CD4-positive, alpha-beta T cell (primary cell): ENCODE measurements at regions not wholly inside any gene's neighbourhood (a gene's known extent, or its start where the extent isn't known, plus 50 kb on each side); places are given as distances from the start of the nearest gene placed in this dataset.

ENCODE experiments used
- ATAC-seq: fragments of 200-7000 bp; cut with Tn5 transposase; one replicate; pipeline ENCODE4 v1.10.0; 2022; ENCODE audit warnings: mild to moderate bottlenecking; ENCODE audit not compliant: poor library complexity
- CTCF ChIA-PET: fragments of 350-600 bp; sonication (Branson Sonifier 250); formaldehyde crosslinking; loops from one replicate; lab custom pipeline; 2021; ENCODE audit warnings: antibody characterized with exemption, inconsistent platforms; lab: Charles Lee
- POLR2A ChIA-PET: fragments of 350-600 bp; sonication (Branson Sonifier 250); formaldehyde crosslinking; loops from one replicate; lab custom pipeline; 2021; ENCODE audit warnings: antibody characterized with exemption, inconsistent platforms; lab: Charles Lee
- DNase-seq, 14 experiments: peaks; one replicate each; pipeline ENCODE4 v3.0.0-alpha.2; 2013 to 2020; ENCODE audit warnings: mixed read lengths in 2 of 14
- H3K27ac ChIP-seq, 2 donors: one replicate each; pipeline versions ENCODE4 v1.5.1 to v1.7.0; 2013; ENCODE audit warnings: low read length in 2 of 2, low read depth in 1 of 2, mild to moderate bottlenecking in 1 of 2
- H3K27me3 ChIP-seq, 2 experiments: 1 replicate in 1 of 2; 2 replicates in 1 of 2; pipeline versions ENCODE4 v1.6.1 to v1.7.0; 2013; ENCODE audit warnings: low read length in 2 of 2, control low read depth in 1 of 2, mild to moderate bottlenecking in 1 of 2, moderate library complexity in 1 of 2; ENCODE audit not compliant: insufficient read depth in 2 of 2, control insufficient read depth in 1 of 2
- H3K36me3 ChIP-seq: one replicate; pipeline ENCODE4 v1.6.1; 2013; ENCODE audit warnings: low read length, control low read depth; ENCODE audit not compliant: insufficient read depth
- H3K4me1 ChIP-seq: one replicate; pipeline ENCODE4 v1.6.1; 2013; ENCODE audit warnings: low read length, control low read depth; ENCODE audit not compliant: insufficient read depth
- H3K4me3 ChIP-seq: one replicate; pipeline ENCODE4 v1.5.1; 2013; ENCODE audit warnings: mild to moderate bottlenecking, low read length, moderate library complexity
- H3K9me3 ChIP-seq, 2 experiments: 1 replicate in 1 of 2; 2 replicates in 1 of 2; pipeline versions ENCODE4 v1.6.1 to v1.7.0; 2013; ENCODE audit warnings: low read length in 2 of 2, mild to moderate bottlenecking in 2 of 2, control low read depth in 1 of 2, moderate library complexity in 1 of 2; ENCODE audit not compliant: control insufficient read depth in 1 of 2, insufficient read depth in 1 of 2
- H3K27ac Mint-ChIP-seq: one replicate; pipeline ENCODE4 v1.8.0; 2020; ENCODE audit warnings: mixed read lengths
- H3K27me3 Mint-ChIP-seq: one replicate; pipeline ENCODE4 v1.8.0; 2021; ENCODE audit warnings: mixed read lengths
- H3K36me3 Mint-ChIP-seq: one replicate; pipeline ENCODE4 v1.8.0; 2021; ENCODE audit warnings: low read depth, mixed read lengths
- H3K4me1 Mint-ChIP-seq: one replicate; pipeline ENCODE4 v1.8.0; 2021; ENCODE audit warnings: low read depth, mixed read lengths
- H3K4me3 Mint-ChIP-seq: one replicate; pipeline ENCODE4 v1.8.0; 2020; ENCODE audit warnings: mild to moderate bottlenecking, mixed read lengths
- H3K9me3 Mint-ChIP-seq: one replicate; pipeline ENCODE4 v1.8.0; 2020; ENCODE audit warnings: mixed read lengths
- CTCF ChIP-seq: fragments of 200-600 bp; IDR thresholded peaks from one replicate; pipeline ENCODE4 v1.8.0; 2022; ENCODE audit warnings: antibody characterized with exemption, mild to moderate bottlenecking
- intact Hi-C, 2 experiments: fragments of 100-400 bp; cut with DNase I in 1 of 2; cut with micrococcal nuclease in 1 of 2; formaldehyde crosslinking; loops; one replicate each; pipeline versions ENCODE4 v1.15.1 to v1.9.0; 2023 to 2025; cut with DNase I, micrococcal nuclease

- Mint-ChIP-seq H3K4me3 (no peak overlapping the region), H3K27ac (no peak overlapping the region), H3K36me3 (no peaks in the 10 kb centered on the region), H3K4me1 (no peaks in the 10 kb centered on the region), H3K9me3 (peaks cover 8% of the 10 kb centered on the region), H3K27me3 (no peaks in the 10 kb centered on the region)
- no peak for ATAC-seq
- no peaks in the 10 kb centered on the region for H3K27me3 ChIP-seq
- no peak overlapping the region for H3K27ac ChIP-seq
- no peaks in the 10 kb centered on the region for H3K36me3 ChIP-seq
- no peak for TF ChIP-seq CTCF
- no peaks in the 10 kb centered on the region for H3K4me1 ChIP-seq
- peaks cover 0 to 8% of the 10 kb centered on the region in 2 experiments for H3K9me3 ChIP-seq
- intact Hi-C loops = no loop called here
- POLR2A ChIA-PET = no interaction called here
- no peak for DNase-seq
- CTCF ChIA-PET = no interaction called here
- no peak overlapping the region for H3K4me3 ChIP-seq
These were observed 1053.4 kb upstream of the RBFOX1 start for GRCh38 chr16:6279286-6279685.

- ATAC-seq (no peak), DNase-seq (no peak)
- no peaks in the 10 kb centered on the region for H3K36me3 Mint-ChIP-seq
- intact Hi-C loops = no loop called here
- no peak overlapping the region for H3K27ac Mint-ChIP-seq
- Histone ChIP-seq H3K4me1 (no peaks in the 10 kb centered on the region), H3K27ac (no peak overlapping the region), H3K4me3 (no peak overlapping the region), H3K9me3 (peaks cover 0 to 12% of the 10 kb centered on the region in 2 experiments), H3K27me3 (no peaks in the 10 kb centered on the region), H3K36me3 (no peaks in the 10 kb centered on the region)
- H3K4me1 Mint-ChIP-seq = no peaks in the 10 kb centered on the region
- H3K4me3 Mint-ChIP-seq = no peak overlapping the region
- H3K9me3 Mint-ChIP-seq = peaks cover 10% of the 10 kb centered on the region
- CTCF ChIA-PET = no interaction called here
- no peaks in the 10 kb centered on the region for H3K27me3 Mint-ChIP-seq
- no peak for TF ChIP-seq CTCF
- POLR2A ChIA-PET = no interaction called here
These were observed 1058.3 kb upstream of the RBFOX1 start for GRCh38 chr16:6274351-6274750.

GRCh38 chr16:6267682-6268081 lies 1065.0 kb upstream of the RBFOX1 start:
- intact Hi-C loops = no loop called here

More at GRCh38 chr16:6267682-6268081, 1065.0 kb upstream of the RBFOX1 start:
- Mint-ChIP-seq H3K4me1 (no peaks in the 10 kb centered on the region), H3K27ac (no peak overlapping the region), H3K4me3 (no peak overlapping the region), H3K9me3 (peaks cover 11% of the 10 kb centered on the region), H3K36me3 (no peaks in the 10 kb centered on the region), H3K27me3 (no peaks in the 10 kb centered on the region)
- DNase-seq (no peak), ATAC-seq (no peak)
- H3K9me3 ChIP-seq = no peaks in the 10 kb centered on the region
- H3K27me3 ChIP-seq = no peaks in the 10 kb centered on the region
- H3K4me1 ChIP-seq = no peaks in the 10 kb centered on the region
- CTCF ChIA-PET = no interaction called here
- POLR2A ChIA-PET = no interaction called here
- TF ChIP-seq CTCF = no peak
- H3K36me3 ChIP-seq = no peaks in the 10 kb centered on the region
- H3K4me3 ChIP-seq = no peak overlapping the region
- no peak overlapping the region for H3K27ac ChIP-seq
